Stimulated activated CD4-positive, alpha-beta T cell treated with anti-CD3 and anti-CD28 coated beads, TNF-alpha, amount 100 ng/mL, for 48 hours (primary cell): ENCODE measurements at regions not wholly inside any gene's neighbourhood (a gene's known extent, or its start where the extent isn't known, plus 50 kb on each side); places are given as distances from the start of the nearest gene placed in this dataset.

Experiments used
- DNase-seq, 3 donors: peaks; one replicate each; pipeline ENCODE4 v3.0.0-alpha.2; 2020; ENCODE audit warnings: low read depth in 3 of 3

DNA sequence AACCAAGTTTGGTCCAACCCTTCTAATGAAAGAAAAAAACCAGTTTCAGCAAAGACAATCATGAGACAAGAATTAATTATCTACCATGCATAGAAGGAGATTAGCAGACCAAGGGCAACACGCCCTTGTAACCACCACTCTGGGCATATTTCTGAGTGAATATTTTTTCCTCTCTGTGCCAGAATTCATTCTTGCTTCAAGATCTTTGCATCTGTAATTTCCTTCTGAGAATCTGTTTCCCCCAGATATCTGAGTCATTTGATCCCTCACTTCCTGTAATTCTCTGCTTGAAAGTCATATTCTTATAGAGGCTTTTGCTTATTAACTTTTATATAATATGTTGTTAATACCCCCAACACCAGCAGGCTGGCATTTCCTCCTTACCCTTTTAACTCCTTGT, 243.7 kb downstream of the SLC16A7 start:
- DNase-seq = no peak

DNA sequence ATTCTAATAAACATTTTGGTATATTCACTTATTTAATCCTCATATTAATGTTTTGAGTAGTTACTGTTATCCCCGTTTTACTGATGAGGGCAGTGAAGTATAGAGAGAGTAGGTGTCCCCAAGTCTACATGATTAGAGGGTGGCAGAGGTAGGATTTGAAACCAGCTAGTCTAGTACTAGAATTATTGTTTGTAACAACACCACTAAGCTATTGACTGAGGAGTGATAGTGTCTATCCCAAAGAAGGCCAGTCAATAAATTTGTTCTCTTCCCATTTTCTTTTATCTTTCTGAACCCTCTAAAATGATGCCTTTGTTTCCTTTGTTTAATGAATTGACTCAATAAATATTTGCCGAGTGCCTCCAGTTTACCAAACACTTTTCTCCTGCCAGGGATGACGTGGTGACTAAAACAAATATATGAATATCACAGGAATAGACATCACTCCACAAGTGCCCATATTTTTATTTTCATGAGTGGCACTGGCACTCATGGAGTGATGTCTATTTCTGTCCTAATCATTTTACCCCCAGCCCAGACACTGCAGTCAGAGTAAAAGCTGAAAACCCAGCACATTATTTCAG, 247.5 kb downstream of the SLC16A7 start:
- DNase-seq = no peak

DNA sequence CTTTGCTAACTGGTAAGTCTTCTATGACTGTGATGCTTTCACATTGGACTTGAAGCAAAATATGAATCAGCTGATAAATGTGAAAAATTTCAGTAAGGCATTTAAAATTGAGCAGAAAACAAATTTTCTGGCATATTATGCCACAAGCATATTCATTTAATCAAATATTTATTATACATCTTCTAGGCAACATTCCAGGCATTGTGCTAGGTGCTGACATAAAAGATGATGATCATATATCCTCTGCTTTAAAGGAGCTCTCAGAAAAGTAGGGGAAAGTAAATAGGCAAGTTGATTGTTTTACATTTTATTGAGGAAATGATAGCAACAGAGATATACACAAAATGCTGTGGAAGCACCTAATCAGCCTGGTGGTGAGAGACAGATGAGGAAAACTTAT, 248.9 kb downstream of the SLC16A7 start:
- DNase-seq = no peak

DNA sequence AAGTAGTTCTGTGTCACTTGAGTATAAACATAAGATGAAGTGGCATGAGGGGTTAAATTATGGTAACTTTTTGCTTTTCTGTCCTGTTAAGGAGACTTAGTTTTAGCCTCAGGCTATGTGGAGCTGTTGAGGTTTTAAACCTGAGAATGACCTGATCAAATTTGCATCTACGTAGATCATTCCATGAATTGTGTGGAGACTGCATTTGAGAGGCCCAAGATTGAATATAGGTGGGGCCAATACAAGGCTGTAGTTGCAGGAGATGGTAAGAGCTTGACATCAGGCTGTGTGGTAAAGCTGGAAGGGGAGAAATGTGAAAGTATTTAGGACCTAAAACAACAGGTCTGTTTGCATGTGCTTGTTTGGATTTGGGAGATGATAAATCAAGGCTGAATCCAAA, 249.5 kb downstream of the SLC16A7 start:
- no peak for DNase-seq

DNA sequence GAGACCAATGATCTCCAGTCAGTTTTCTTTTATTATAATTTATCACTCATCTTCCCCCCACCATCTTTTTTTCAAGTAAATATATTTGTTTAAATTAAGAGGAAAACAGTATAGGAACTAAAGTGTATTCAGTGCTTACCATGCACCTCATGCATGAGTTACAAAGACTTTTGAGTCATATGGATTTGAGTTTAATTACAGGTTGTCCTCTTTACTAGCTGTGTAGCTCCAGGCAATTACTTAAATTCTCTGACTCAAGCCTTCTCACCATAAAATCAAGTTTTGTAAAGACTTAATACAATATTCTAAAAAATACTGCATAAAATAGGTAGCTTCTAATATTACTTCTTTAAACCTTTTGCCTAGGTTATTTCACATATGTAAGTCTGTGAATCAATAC, 251.3 kb downstream of the SLC16A7 start:
- no peak for DNase-seq

DNA sequence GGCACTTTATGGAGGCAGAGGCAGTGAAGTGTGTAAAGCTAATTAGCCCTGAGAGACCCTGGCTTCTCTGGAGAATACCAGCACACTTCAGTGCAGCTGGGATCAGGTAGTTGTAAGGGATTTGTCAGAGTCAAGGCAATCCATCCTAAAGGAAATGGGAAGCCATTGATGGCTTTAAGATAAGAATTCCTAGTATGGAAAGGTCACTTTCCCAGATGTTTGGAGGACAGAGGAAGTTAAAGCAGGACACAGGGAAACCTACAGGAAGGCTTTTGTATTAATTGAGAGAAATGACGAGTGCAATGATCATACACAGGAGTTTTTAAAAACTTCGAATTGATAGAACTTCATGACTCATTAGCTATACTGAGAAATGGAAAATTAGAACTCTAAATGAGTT, 254.4 kb downstream of the SLC16A7 start:
- no peak for DNase-seq

DNA sequence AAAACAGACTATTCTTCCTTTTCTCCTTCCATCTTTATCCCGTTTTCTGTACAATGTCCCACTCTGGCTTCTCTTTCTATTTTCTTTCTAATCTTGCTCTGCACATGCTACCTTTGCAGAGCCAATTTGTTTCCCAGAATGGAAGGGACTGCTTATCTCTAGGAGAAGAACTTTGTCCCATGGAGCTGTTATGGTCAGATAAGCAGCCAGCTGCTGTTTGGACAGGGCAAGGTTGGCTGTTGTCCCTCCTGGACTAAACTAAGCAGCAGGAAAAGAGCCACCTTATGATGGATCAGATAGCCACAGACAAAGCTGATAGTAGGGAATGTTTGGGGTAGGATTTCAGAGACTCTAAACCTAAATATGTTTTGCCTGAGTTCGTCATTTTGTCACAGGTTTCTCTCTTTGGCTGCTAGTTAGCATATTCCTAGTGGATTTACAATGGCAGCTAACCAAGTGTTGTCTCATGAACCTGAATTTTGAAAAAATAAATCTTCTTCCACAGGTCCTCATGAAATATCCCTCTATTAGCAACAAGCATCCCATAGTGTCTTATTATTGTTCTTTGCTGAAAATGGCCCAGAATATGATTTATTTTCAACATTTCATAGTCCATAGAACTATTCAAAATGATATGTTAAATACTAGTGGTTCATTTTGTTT, 262.8 kb downstream of the SLC16A7 start:
- no peak for DNase-seq

DNA sequence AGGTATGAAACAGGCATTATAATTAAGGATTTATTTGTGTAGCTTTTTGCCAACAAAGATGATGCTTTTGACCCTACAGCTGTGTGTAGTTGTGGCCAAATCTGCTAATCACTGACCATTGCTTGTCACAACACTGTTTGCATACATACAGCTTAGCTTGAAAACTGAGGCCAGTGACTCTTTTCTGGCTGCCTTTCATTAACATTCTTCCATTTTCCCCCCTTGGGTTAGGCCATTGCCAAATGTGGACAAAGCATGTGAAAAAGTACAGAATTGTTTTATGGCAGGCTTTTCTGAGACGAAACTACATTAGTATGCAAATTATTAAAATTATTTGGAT, 263.3 kb downstream of the SLC16A7 start:
- no peak for DNase-seq

DNA sequence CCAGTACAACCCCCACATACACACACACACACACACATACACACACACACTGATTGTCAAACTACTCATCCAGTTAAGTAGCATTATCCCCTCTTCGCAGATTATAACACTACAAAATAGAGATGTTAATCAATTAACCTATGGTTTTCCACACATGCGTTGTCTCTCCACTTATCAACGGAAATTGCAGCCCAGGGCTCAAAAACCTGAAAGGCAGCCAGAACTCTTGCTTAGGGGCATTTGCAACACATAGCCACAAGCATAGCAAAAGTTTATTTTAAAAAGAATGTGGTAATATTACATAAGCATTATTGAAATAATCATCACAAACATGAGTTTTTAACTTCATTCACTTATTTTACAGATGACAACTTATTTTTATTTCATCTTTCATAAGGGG, 265.8 kb downstream of the SLC16A7 start:
- DNase-seq = no peak

DNA sequence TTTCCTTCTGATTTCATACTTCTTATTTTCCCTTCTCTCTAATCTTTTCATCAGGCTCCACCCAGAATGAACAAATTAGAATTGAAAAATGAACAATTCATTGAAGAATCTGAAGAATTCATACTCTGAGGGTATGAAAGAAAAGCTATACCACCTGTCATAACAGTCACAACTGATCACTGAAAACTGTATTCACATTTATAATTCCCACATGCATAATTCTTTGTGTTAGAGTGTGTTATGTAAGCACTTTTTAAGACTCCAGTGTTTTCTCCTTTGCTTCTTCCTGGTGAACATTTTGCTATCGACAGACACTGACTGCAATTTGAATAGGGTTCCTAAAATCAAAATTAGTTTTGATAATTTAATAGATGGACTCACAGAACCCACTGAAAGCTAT, 271.2 kb downstream of the SLC16A7 start:
- no peak for DNase-seq

DNA sequence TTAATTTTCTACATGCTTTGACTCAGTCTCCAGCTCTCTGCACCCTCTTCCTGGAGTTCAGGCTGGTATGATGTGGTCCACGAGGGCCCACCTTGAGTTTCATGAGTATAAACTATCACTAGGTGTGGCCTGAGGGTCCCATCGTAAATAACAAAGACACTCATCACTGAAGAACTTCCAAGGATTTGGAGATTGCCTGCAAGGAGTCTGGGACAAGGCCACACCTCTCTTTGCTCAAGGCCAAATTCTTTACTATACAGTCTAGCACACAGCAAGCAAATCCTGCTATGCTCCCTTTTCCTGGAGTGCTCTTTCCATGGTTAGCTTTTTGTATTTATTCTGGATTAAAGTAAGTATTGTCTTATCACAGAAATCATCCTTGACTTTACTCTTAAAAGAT, 271.9 kb downstream of the SLC16A7 start:
- no peak for DNase-seq

DNA sequence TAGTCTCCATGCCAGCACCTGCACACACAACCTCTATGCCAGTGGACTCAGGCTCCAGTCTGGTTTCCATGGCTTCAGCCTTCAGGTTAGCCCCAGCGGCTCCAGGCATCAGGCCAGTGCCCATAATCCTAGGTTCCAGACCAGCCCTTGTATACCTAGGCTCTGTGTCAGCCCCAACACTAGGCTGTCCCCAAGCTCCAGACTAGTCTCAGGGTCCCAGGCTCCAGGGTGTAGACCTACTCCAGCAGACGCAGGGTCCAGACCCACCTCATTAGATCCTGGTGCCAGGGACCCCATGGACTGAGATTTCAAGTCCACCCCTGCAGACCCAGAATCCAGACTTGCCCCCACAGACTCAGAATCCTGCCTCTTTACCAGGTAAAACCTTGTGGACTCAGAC, 275.9 kb downstream of the SLC16A7 start:
- DNase-seq = no peak

DNA sequence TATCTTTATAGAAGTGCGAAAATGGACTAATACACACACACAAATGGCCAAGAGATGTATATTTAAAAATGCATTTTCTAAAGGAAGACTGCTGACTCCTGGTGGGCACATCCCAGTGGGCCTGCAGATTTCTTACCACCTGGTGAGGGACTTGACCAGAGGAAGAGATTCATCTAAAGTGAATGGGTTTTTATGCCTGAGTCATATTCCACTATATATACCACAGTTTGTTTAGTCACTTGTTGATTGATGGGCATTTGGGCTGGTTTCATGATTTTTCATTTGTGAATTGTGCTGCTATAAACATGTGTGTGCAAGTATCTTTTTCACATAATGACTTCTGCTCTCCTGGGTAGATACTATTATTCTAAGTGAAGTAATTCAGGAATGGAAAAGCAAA, 277.3 kb downstream of the SLC16A7 start:
- DNase-seq = no peak

DNA sequence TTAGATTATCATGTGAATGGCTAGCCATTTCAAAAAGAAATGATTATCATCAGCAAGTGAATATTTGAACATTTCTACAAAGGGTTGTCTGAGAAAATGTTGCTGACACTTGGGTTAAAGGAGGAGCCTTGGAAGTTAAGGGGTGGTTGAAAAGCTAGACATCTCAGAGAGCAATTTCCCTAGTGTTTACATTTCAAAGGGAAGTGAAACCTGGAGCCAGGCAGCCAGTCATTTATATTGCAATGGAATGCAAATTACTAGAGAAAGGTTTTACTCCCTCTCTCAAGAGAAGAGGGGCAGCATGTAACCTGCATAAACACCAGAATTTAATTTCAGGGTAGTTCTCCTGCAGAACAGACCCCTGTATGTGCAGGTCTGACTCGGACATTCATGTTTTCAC, 279.0 kb downstream of the SLC16A7 start:
- DNase-seq = no peak

DNA sequence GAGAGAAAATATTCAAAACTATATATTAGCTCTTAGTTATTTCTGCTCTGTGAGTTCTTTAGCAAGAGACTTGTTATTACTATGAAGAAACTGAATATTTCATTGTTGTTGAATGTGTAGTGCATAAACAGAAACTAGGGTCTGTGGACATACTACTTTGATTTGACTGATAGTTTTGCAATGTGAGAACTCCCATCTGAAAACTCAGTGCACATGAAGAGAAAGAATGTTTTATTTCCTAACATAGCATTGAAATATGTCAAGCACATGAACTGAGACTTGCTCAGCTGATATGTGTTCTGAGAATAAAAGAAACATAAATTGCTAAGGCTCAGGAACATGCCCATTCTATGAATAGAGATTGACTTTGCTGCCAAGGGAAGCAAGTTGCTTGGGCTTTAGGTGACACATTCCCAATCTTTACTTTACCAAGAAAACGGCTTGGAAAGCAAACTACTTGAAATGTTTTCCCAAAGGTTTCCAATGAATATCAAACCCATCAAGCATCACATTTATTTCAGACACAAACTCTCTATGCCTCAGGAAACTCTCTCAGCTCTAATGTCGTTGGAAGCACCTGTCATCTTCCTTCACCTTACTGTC, 290.4 kb downstream of the SLC16A7 start:
- DNase-seq = no peak

DNA sequence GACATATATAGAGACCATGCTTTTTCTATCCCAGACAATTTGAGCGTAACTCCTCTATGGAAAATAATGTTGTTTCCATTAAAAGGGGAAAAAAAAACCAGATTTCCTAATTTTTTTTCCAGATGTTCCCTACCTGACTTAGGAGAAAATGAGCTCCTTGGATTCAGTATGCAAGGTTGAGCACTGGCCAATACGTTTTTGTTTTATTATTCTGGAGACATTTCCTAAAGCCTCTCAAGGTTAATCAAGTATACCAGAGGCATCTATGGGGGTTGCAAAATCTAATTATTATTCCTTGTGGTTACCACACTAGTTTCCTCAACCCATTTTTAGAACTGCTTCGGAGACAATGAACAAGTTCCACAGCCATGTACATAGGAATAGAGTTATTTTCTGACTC, 291.3 kb downstream of the SLC16A7 start:
- DNase-seq = no peak

DNA sequence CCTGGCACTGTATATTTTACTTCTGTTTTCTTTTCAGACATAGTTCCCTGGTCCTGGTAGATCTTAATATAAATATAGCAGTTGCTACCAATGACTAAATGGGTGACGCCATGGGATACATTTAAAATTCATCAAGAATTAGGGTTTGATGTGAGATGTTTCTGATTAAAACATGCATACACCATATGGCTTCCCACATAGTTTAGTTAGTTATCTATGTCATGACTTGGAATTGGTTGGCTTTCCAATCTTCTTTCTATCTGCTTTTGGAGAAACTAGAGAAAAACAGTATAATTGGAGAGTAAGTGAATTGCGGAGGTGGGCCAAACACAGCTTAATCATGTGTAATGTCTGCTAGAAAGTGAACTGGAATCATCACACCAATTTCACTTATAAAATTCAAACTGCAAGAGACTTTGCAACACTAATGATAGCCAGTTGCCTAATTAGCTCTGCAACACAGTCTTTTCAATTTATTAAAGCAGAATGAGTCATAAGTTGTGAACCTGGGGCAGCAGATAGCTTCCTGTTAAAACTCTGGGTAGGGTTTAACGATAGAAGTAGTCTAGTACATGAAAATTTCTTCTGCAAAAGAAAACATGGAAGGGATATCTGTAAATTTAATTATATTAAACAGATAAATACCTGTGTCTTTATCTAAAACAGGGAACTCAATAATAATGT, 295.2 kb downstream of the SLC16A7 start:
- no peak for DNase-seq

DNA sequence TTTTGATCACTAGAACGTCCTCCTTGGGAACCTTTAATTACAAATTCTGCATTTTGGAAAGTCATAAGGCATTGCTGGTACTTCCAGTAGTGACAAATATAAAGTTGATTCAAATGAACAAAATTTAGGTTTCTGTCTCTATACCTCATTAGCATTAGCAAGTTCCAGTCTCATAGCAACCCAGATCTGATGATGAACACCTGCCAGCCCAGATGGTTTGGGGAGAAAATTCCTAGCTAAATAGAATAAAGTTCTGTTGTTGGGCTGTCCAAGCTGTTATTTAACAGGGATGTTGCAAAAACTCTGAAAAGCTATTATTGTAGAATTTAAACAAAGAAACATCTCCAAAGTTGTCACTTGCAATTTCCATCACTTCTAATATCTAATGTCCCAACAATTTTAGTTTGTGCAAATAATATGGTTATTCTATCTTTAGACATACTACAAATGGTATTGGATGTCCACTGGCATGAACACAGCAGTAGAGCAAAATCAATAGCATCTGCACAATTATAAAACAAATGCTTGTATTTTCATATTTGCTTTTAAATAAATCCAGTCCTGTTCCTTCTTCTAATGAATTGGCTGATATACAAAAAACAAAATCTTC, 299.4 kb downstream of the SLC16A7 start:
- no peak for DNase-seq

DNA sequence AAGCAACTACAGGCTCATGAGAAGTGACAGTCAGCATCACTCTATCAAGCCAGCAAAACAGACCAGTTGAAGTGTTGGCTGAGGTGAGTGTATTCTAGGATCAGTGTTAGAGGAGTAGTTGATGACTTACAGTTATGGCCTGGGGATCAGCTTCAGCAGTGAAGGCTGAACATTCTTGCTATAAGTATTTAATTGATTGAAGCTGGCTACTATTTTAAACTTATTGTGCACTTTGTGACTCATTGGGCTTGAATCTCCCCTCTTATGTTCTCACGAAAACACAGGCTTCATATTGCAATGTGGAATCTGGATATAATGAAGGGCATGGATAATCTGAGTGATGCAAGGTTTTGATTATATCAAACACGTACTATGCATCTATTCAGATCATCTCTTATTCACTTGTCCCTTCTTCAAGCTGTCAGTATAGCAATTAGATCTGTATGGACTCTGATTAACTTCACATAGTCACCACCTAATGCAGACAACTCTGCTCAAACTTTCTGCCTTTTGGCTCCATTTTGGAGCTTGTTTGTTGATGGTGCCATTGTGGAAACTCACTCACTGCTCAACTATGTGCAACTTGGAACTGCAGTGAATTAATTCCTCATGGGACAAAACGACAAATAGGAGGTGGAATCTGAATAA, 309.2 kb downstream of the SLC16A7 start:
- DNase-seq = no peak

DNA sequence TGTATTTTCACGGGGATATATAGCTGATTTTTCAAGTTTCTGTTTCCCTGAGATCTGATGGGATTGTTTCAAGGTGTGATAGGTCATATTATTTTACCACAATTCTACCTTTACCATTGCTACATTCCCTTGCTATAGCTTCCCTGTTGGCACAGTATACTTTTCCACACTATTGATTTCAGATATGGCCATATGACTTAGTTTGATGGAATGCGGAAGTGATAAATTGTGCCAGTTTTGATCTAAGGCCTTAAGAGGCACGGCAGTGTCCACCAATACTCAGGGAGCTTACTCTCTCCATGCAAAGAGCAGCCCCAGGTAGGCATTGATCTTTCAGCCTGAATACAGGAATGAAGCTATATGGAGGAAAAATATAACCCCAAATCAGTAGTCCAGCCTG, 315.7 kb downstream of the SLC16A7 start:
- no peak for DNase-seq

DNA sequence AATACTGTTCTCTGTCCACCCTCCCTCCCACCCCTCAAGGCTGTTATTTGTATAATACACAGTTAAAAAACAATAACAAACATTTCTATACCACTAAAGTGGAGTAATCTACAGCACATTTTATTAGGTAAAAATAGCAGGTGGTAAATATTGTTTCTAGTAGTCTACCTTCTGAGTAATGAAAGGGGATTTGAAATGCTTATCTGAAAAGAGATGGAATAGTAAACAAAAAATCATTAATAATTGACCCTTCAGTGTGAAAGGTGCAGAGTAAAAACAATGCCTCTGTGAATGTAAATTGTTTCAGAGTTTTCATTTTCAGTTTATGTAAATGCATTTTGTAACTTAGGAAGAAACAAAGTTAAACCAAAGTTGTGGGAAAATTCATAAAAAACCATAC, 321.2 kb downstream of the SLC16A7 start:
- no peak for DNase-seq

DNA sequence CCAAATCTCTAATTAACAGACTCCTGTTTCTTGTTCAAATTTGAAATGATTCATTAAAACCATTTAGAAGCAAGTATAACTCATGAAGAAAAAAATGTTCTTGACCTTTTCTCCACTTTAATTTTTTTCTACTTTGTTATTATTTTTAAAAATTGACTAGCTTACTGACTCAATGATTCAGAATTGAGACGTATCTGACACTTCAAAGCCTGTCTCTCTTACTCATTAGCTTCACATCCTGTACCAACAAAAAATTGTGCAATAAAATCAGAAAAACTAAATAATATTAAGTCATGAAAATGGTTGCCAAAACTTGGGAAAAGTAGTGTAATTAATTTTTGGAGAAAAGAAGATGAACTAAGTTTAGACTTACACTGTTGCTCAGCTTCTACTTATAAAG, 331.2 kb downstream of the SLC16A7 start:
- DNase-seq = no peak
